ENCODE measurements at regions not wholly inside any gene's neighbourhood (a gene's known extent, or its start where the extent isn't known, plus 50 kb on each side); places are given as distances from the start of the nearest gene placed in this dataset.
"Not testable (repeated sequence)": the region's sequence is repeated elsewhere in the genome, so short reads cannot be mapped to it uniquely, and the experiment has no call there.

- no peak for TF ChIP-seq CTCF (IDR thresholded peaks at IDR 0.05; ENCODE audit: insufficient read depth, low read length)
- no peak overlapping the region for H3K4me3 ChIP-seq (ENCODE audit: low read depth, low read length)
- no peak for DNase-seq (ENCODE audit: low read depth)
These were observed 714.9 kb upstream of the LUZP2 start for GRCh38 chr11:23781803-23782560.

- DNase-seq (ENCODE audit: low read depth); H3K4me3 ChIP-seq (ENCODE audit: low read depth, low read length): not testable (repeated sequence)
These were observed 709.9 kb upstream of the LUZP2 start for GRCh38 chr11:23786974-23787373.

- DNase-seq (ENCODE audit: low read depth) = no peak
- no peak overlapping the region for H3K4me3 ChIP-seq (ENCODE audit: low read depth, low read length)
- TF ChIP-seq CTCF (IDR thresholded peaks at IDR 0.05; ENCODE audit: insufficient read depth, low read length) = no peak
These were observed 707.5 kb upstream of the LUZP2 start for GRCh38 chr11:23789200-23789853.

- peak; percentile 26 for DNase-seq (ENCODE audit: low read depth)
- no peak for TF ChIP-seq CTCF (IDR thresholded peaks at IDR 0.05; ENCODE audit: insufficient read depth, low read length)
- no peak overlapping the region for H3K4me3 ChIP-seq (ENCODE audit: low read depth, low read length)
These were observed 706.9 kb upstream of the LUZP2 start for GRCh38 chr11:23789938-23790371.

GRCh38 chr11:23797624-23798419, 699.0 kb upstream of the LUZP2 start:
- no peak for DNase-seq (ENCODE audit: low read depth)
- no peak for TF ChIP-seq CTCF (IDR thresholded peaks at IDR 0.05; ENCODE audit: insufficient read depth, low read length)

GRCh38 chr11:23834306-23834705, 662.5 kb upstream of the LUZP2 start:
- H3K4me3 ChIP-seq (ENCODE audit: low read depth, low read length) = not testable (repeated sequence)
- peak; percentile 8 for DNase-seq (ENCODE audit: low read depth)

More at GRCh38 chr11:23797624-23798419, 699.0 kb upstream of the LUZP2 start:
- H3K4me3 ChIP-seq (ENCODE audit: low read depth, low read length) = no peak overlapping the region

GRCh38 chr11:23836981-23837380, 659.9 kb upstream of the LUZP2 start:
- H3K4me3 ChIP-seq (ENCODE audit: low read depth, low read length) = no peak overlapping the region
- TF ChIP-seq CTCF (IDR thresholded peaks at IDR 0.05; ENCODE audit: insufficient read depth, low read length) = no peak

More at GRCh38 chr11:23836981-23837380, 659.9 kb upstream of the LUZP2 start:
- no peak for DNase-seq (ENCODE audit: low read depth)

All from fibroblast of the aortic adventitia (primary cell).